Smooth muscle cell (in vitro differentiated cells): ENCODE measurements at regions not wholly inside any gene's neighbourhood (a gene's known extent, or its start where the extent isn't known, plus 50 kb on each side); places are given as distances from the start of the nearest gene placed in this dataset.
A peak's percentile ranks its signal among the peaks of the same experiment; 100 is the strongest.

Experiments
- DNase-seq: peaks from one replicate; lab custom pipeline; 2025; ENCODE audit not compliant: unreplicated experiment; lab: John Stamatoyannopoulos, UW
- H2AFZ ChIP-seq: fragments of 200-600 bp; sonication (generic); 2 replicates; pipeline ENCODE4 v1.6.0; 2016; ENCODE audit warnings: antibody characterized with exemption, low read depth, mild to moderate bottlenecking
- H3F3A ChIP-seq: fragments of 200-600 bp; sonication (generic); 2 replicates; pipeline ENCODE4 v1.6.0; 2017; ENCODE audit warnings: antibody characterized with exemption, low read depth
- H3K27ac ChIP-seq: fragments of 200-600 bp; sonication (generic); 2 replicates; pipeline ENCODE4 v1.5.1; 2016; ENCODE audit warnings: low read depth, mild to moderate bottlenecking
- H3K27me3 ChIP-seq: fragments of 200-600 bp; sonication (generic); 2 replicates; pipeline ENCODE4 v1.6.1; 2016; ENCODE audit warnings: low read depth, mild to moderate bottlenecking
- H3K36me3 ChIP-seq: fragments of 200-600 bp; sonication (generic); 2 replicates; pipeline ENCODE4 v1.5.1; 2016; ENCODE audit warnings: low read depth
- H3K4me1 ChIP-seq: fragments of 200-600 bp; sonication (generic); 2 replicates; pipeline ENCODE4 v1.5.1; 2016; ENCODE audit warnings: low read depth
- H3K4me2 ChIP-seq: fragments of 200-600 bp; sonication (generic); 2 replicates; pipeline ENCODE4 v1.6.0; 2016; ENCODE audit warnings: mild to moderate bottlenecking
- H3K4me3 ChIP-seq: fragments of 200-600 bp; sonication (generic); 2 replicates; pipeline ENCODE4 v1.5.1; 2016; ENCODE audit warnings: mild to moderate bottlenecking
- H3K79me2 ChIP-seq: fragments of 200-600 bp; sonication (generic); 2 replicates; pipeline ENCODE4 v1.6.0; 2016; ENCODE audit warnings: low read depth, mild to moderate bottlenecking
- H3K9ac ChIP-seq: fragments of 200-600 bp; sonication (generic); 2 replicates; pipeline ENCODE4 v1.6.0; 2016; ENCODE audit warnings: low read depth
- H3K9me3 ChIP-seq: fragments of 200-600 bp; sonication (generic); replicated peaks from 2 replicates; pipeline ENCODE4 v1.5.1; 2016; ENCODE audit warnings: low read depth
- H4K20me1 ChIP-seq: fragments of 200-600 bp; sonication (generic); 2 replicates; pipeline ENCODE4 v1.6.0; 2016; ENCODE audit warnings: low read depth
- WGBS: methylation state at CpG from one replicate; pipeline ENCODE4 v1.1.7; 2016; ENCODE audit warnings: low lambda C conversion rate; 5-methylcytosine and 5-hydroxymethylcytosine counted together
- TF ChIP-seq, protein P1 (sequence below): fragments of 200-600 bp; sonication (generic); IDR thresholded peaks from 2 replicates; pipeline ENCODE4 v1.5.1; 2017; ENCODE audit warnings: borderline replicate concordance, mild to moderate bottlenecking, antibody characterized with exemption; ENCODE audit not compliant: insufficient read depth, poor library complexity, severe bottlenecking

DNA sequence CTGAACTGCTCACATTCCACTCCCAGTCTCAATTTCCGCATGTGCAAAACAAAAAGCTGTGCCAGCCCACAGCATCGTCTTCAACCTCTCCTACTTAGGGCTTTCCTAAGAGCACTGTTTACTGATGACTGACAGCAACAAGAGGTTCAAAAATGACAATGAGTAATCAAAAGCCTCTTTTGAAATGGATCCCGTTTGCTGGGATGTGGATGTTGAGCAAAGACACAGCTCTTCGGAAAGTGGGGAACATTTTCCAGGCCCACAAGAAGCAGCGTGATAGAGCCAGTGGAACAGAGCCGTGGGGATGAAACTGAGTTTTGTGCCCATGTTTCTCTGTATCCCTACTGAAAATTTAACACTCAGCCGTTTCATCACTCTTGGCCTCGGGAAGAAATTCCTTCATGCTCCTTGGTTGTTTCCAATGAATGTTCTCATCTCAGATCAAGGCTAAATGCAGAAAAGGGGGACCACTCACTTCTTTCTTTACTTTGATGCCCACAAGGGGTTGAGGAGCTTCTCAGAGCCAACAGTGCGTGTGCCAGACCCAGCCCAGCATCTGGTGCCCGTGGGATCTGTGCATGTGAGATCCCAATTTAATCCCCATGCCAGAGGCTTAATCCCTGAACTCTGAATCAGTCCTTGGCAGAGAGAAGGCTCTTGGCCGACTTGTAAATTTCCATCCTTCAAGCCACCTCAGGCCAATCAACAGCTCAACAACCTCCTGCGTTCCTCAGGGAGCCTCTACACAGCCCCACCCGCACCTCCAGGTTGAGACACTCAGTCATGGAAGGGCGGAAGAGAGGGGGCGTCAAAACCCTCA lies 230.2 kb upstream of the DAPK1 start:
- TF ChIP-seq, protein P1, sequence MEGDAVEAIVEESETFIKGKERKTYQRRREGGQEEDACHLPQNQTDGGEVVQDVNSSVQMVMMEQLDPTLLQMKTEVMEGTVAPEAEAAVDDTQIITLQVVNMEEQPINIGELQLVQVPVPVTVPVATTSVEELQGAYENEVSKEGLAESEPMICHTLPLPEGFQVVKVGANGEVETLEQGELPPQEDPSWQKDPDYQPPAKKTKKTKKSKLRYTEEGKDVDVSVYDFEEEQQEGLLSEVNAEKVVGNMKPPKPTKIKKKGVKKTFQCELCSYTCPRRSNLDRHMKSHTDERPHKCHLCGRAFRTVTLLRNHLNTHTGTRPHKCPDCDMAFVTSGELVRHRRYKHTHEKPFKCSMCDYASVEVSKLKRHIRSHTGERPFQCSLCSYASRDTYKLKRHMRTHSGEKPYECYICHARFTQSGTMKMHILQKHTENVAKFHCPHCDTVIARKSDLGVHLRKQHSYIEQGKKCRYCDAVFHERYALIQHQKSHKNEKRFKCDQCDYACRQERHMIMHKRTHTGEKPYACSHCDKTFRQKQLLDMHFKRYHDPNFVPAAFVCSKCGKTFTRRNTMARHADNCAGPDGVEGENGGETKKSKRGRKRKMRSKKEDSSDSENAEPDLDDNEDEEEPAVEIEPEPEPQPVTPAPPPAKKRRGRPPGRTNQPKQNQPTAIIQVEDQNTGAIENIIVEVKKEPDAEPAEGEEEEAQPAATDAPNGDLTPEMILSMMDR = no peak
- Histone ChIP-seq H3K36me3 (no peaks in the 10 kb centered on the region), H3K27ac (no peak overlapping the region), H2AFZ (no peak overlapping the region), H3K4me1 (peaks cover 10% of the 10 kb centered on the region), H3F3A (no peaks in the 10 kb centered on the region), H3K9me3 (no peaks in the 10 kb centered on the region), H3K79me2 (no peaks in the 10 kb centered on the region), H3K4me2 (no peak overlapping the region), H3K9ac (no peak overlapping the region), H3K27me3 (no peaks in the 10 kb centered on the region), H4K20me1 (no peaks in the 10 kb centered on the region), H3K4me3 (no peak overlapping the region)
- 89% methylated on average over 15 of the region's 15 CpGs for WGBS
- DNase-seq = no peak

DNA sequence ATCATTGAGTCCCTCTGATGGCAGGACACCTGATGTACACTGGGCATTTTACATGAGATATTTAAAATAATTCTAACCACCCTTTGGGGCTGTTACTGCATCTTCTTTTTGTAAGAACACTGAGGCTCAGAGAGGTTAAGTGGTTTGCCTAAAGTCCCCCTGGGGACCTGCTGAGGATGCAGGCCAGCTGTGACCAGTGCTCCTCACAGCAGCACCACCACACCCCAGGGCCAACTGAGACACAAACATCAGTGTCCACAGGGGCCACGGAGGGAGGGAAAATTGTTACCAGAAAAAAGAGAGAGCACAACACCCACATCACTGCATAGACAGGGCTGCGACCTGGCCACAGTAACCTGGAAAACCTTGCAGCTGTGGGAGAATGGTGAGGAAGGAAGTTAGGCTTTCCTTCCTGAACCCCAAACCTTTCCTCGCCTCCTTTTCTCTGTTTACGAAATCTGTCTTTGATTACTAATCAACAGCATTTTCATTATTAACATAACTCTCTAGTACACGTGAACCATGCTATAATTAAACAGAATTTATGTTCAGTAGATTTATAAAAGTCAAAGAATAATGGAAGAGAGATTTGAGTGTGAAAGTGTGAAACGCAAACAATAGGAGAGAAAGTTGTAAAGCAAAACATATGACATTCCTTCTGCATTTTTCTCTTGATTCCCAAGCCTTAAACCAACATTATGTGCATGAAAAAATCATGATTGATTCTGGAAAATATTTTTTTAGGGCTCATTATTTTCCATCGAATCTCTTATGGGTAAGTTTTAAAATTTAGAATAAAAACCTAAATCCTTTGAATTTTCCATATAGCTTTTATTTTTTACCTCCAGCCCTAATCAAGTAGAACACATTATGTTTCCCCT lies 228.1 kb upstream of the DAPK1 start:
- Histone ChIP-seq H3K9ac (no peak overlapping the region), H3F3A (no peaks in the 10 kb centered on the region), H3K27me3 (no peaks in the 10 kb centered on the region), H3K36me3 (no peaks in the 10 kb centered on the region), H3K27ac (peak overlapping the region; percentile 28), H3K9me3 (no peaks in the 10 kb centered on the region), H3K4me1 (peaks cover 10% of the 10 kb centered on the region), H2AFZ (peak overlapping the region; percentile 22), H3K4me3 (no peak overlapping the region), H3K79me2 (no peaks in the 10 kb centered on the region), H3K4me2 (peak overlapping the region; percentile 45), H4K20me1 (no peaks in the 10 kb centered on the region)
- 88% methylated on average over 7 of the region's 7 CpGs for WGBS
- DNase-seq = no peak
- TF ChIP-seq, protein P1 = no peak

DNA sequence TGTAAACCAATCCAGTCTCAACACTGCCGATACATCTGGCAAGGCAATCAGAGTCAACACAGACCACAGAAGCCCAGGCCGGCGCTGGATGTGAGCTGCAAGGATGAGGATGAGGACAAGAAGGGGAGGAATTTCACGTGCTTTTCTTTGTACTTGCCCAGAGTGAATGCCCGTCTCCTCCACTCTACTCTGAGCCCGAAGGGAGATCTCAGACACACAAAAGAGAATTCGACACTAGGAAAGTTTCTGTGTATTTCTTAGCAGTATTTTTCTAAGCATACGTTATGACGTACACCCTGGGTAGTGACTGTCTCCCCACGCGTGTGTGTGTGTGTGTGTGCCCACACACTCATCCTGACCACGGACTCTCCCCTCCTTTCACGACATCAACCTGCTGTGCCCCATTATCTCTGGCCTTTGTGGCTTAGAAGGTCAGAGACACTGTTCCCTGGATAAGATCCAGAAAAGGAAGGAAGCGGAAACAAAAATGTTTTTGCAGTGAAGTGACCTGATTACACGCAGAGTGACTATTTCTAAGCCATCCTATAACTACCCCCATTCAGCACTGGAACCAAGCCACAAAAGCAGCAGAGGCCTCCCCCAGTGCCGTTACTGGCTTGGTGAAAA lies 227.3 kb upstream of the DAPK1 start:
- no peak for DNase-seq

More for the DNA sequence above, 227.3 kb upstream of the DAPK1 start:
- Histone ChIP-seq H3K4me1 (peaks cover 10% of the 10 kb centered on the region), H3K4me3 (no peak overlapping the region), H3K36me3 (no peaks in the 10 kb centered on the region), H3K79me2 (no peaks in the 10 kb centered on the region), H2AFZ (peak overlapping the region; percentile 22), H3K27ac (peak overlapping the region; percentile 28), H3F3A (no peaks in the 10 kb centered on the region), H3K27me3 (no peaks in the 10 kb centered on the region), H4K20me1 (no peaks in the 10 kb centered on the region), H3K4me2 (peak overlapping the region; percentile 45), H3K9me3 (no peaks in the 10 kb centered on the region), H3K9ac (no peak overlapping the region)
- TF ChIP-seq, protein P1 = no peak
- 30% methylated on average over 16 of the region's 16 CpGs for WGBS
